Gastrocnemius medialis (tissue), 4 donors: ENCODE measurements at regions not wholly inside any gene's neighbourhood (a gene's known extent, or its start where the extent isn't known, plus 50 kb on each side); places are given as distances from the start of the nearest gene placed in this dataset.

Source experiments
- CTCF ChIP-seq, 5 experiments: fragments of 450-650 bp in 3 of 5; fragments of 200-600 bp in 2 of 5; sonication (generic) in 2 of 5; IDR thresholded peaks in 4 of 5; conservative IDR thresholded peaks in 1 of 5; 1 replicate in 4 of 5; 2 replicates in 1 of 5; pipeline ENCODE4 v1.5.1; 2016 to 2019; ENCODE audit warnings: antibody characterized with exemption in 5 of 5, mild to moderate bottlenecking in 3 of 5, moderate library complexity in 3 of 5
- POLR2A ChIP-seq, 2 donors: fragments of 450-650 bp; IDR thresholded peaks; one replicate each; pipeline ENCODE4 v1.6.1; 2017; ENCODE audit warnings: antibody characterized with exemption in 2 of 2, mild to moderate bottlenecking in 2 of 2, moderate library complexity in 2 of 2

- TF ChIP-seq CTCF (IDR thresholded peaks at IDR 0.05 in 4 of 5, conservative IDR thresholded peaks at IDR 0.05 in 1 of 5) (no peak), POLR2A (IDR thresholded peaks at IDR 0.05) (no peak)
Observed at GRCh38 chr17:54347495-54347894, 524.8 kb downstream of the KIF2B start.
